OCI-LY7 (cell line): ENCODE measurements at regions not wholly inside any gene's neighbourhood (a gene's known extent, or its start where the extent isn't known, plus 50 kb on each side); places are given as distances from the start of the nearest gene placed in this dataset.

Experiments
- BruUV-seq: library from RNA; stranded (reverse); fragments of 400-500 nt; replicated peaks from 2 replicates; lab custom pipeline; 2021; lab: Mats Ljungman, UMichigan
- CTCF ChIA-PET: fragments of 300-600 bp; sonication (Branson Sonifier 250); formaldehyde crosslinking; loops from one replicate; lab custom pipeline; 2022; ENCODE audit warnings: antibody characterized with exemption; ENCODE audit not compliant: unreplicated experiment; lab: Charles Lee
- POLR2A ChIA-PET: fragments of 300-600 bp; sonication (Branson Sonifier 250); formaldehyde crosslinking; loops from one replicate; lab custom pipeline; 2022; ENCODE audit warnings: antibody characterized with exemption; lab: Charles Lee
- DNase-seq: peaks from one replicate; pipeline ENCODE4 v3.0.0-alpha.2; 2015; ENCODE audit warnings: low spot score
- H2AFZ ChIP-seq: fragments of 200-600 bp; sonication (generic), shearing (Covaris generic); 2 replicates; pipeline ENCODE4 v1.6.1; 2014; ENCODE audit warnings: mild to moderate bottlenecking, antibody characterized with exemption, low read length, moderate library complexity
- H3K27ac ChIP-seq: fragments of 200-600 bp; sonication (generic); 2 replicates; pipeline ENCODE4 v1.5.1; 2014; ENCODE audit warnings: mixed run types, low read depth, mild to moderate bottlenecking, moderate library complexity, low read length, inconsistent platforms; ENCODE audit not compliant: poor library complexity, severe bottlenecking
- H3K36me3 ChIP-seq: fragments of 200-600 bp; sonication (generic); 2 replicates; pipeline ENCODE4 v1.6.1; 2014; ENCODE audit warnings: mild to moderate bottlenecking, antibody characterized with exemption, low read length, moderate library complexity, mixed read lengths; ENCODE audit not compliant: insufficient read depth
- H3K4me1 ChIP-seq: fragments of 200-600 bp; sonication (generic); 2 replicates; pipeline ENCODE4 v1.5.1; 2014; ENCODE audit warnings: mild to moderate bottlenecking, low read length; ENCODE audit not compliant: insufficient read depth, poor library complexity, severe bottlenecking
- H3K4me2 ChIP-seq: fragments of 200-600 bp; sonication (generic); 2 replicates; pipeline ENCODE4 v1.6.1; 2014; ENCODE audit warnings: mild to moderate bottlenecking, low read length
- H3K4me3 ChIP-seq: fragments of 200-600 bp; sonication (generic); 2 replicates; pipeline ENCODE4 v1.5.1; 2014; ENCODE audit warnings: mild to moderate bottlenecking, low read depth, low read length; ENCODE audit not compliant: poor library complexity, severe bottlenecking
- H3K79me2 ChIP-seq: fragments of 200-600 bp; sonication (generic); 2 replicates; pipeline ENCODE4 v1.6.1; 2016; ENCODE audit warnings: low read depth, mild to moderate bottlenecking, low read length, moderate library complexity, mixed read lengths; ENCODE audit not compliant: insufficient read depth
- H3K9me2 ChIP-seq: fragments of 200-600 bp; sonication (generic); 2 replicates; pipeline ENCODE4 v1.6.1; 2016; ENCODE audit warnings: mild to moderate bottlenecking, low read length, mixed read lengths; ENCODE audit not compliant: insufficient read depth
- H3K9me3 ChIP-seq: fragments of 200-600 bp; sonication (generic); 2 replicates; pipeline ENCODE4 v1.6.1; 2014; ENCODE audit warnings: mild to moderate bottlenecking, mixed run types, low read length, mixed read lengths
- H4K20me1 ChIP-seq: fragments of 200-600 bp; sonication (generic); 2 replicates; pipeline ENCODE4 v1.6.1; 2014; ENCODE audit warnings: mild to moderate bottlenecking, antibody characterized with exemption, low read length, moderate library complexity, mixed read lengths; ENCODE audit not compliant: insufficient read depth
- CTCF ChIP-seq: fragments of 200-600 bp; sonication (generic); conservative IDR thresholded peaks from 2 replicates; pipeline ENCODE4 v1.5.1; 2014; ENCODE audit warnings: mild to moderate bottlenecking, antibody characterized with exemption, low read length, moderate library complexity, mixed read lengths
- EZH2phosphoT487 ChIP-seq: fragments of 200-600 bp; sonication (generic); IDR thresholded peaks from 2 replicates; pipeline ENCODE4 v1.6.1; 2018; ENCODE audit warnings: low read depth, borderline replicate concordance, mild to moderate bottlenecking, mixed run types, antibody characterized with exemption, low read length, moderate library complexity, mixed read lengths
- intact Hi-C: fragments of 100-400 bp; cut with micrococcal nuclease; formaldehyde crosslinking; loops from one replicate; pipeline ENCODE4 v1.10.0; 2022; ENCODE audit not compliant: unreplicated experiment

GRCh38 chr7:156017916-156018700 is 205.8 kb upstream of the SHH start:
- Histone ChIP-seq H2AFZ (no peak overlapping the region), H3K4me1 (no peaks in the 10 kb centered on the region), H3K27ac (no peak overlapping the region), H3K9me3 (peaks cover 5% of the 10 kb centered on the region; the same call in 1 of the 2 replicates), H3K4me3 (no peak overlapping the region), H3K4me2 (no peak overlapping the region), H3K9me2 (no peaks in the 10 kb centered on the region), H3K79me2 (no peaks in the 10 kb centered on the region), H4K20me1 (no peaks in the 10 kb centered on the region), H3K36me3 (no peaks in the 10 kb centered on the region)
- BruUV-seq = no TSS peak
- POLR2A ChIA-PET = no interaction called here
- TF ChIP-seq EZH2phosphoT487 (no peak), CTCF (no peak)
- CTCF ChIA-PET = no interaction called here
- intact Hi-C loops = no loop called here
- DNase-seq = no peak

- Histone ChIP-seq H3K4me2 (no peak overlapping the region), H3K4me1 (no peaks in the 10 kb centered on the region), H3K4me3 (no peak overlapping the region), H3K27ac (no peak overlapping the region), H4K20me1 (no peaks in the 10 kb centered on the region), H3K9me2 (no peaks in the 10 kb centered on the region), H2AFZ (no peak overlapping the region), H3K36me3 (no peaks in the 10 kb centered on the region), H3K79me2 (no peaks in the 10 kb centered on the region), H3K9me3 (peaks cover 8% of the 10 kb centered on the region; the same call in 1 of the 2 replicates)
- DNase-seq = no peak
- TF ChIP-seq CTCF = no peak
- ChIA-PET CTCF (no interaction called here), POLR2A (no interaction called here)
- BruUV-seq = no TSS peak
- intact Hi-C loops = no loop called here
Measured at GRCh38 chr7:156017431-156017830, 205.2 kb upstream of the SHH start.

- no TSS peak for BruUV-seq
- TF ChIP-seq EZH2phosphoT487 (no peak), CTCF (no peak)
- Histone ChIP-seq H3K4me2 (no peak overlapping the region), H3K9me2 (no peaks in the 10 kb centered on the region), H4K20me1 (no peaks in the 10 kb centered on the region), H3K4me3 (no peak overlapping the region), H3K9me3 (peaks cover 8% of the 10 kb centered on the region; the same call in 1 of the 2 replicates), H3K27ac (no peak overlapping the region), H2AFZ (no peak overlapping the region), H3K36me3 (no peaks in the 10 kb centered on the region), H3K79me2 (no peaks in the 10 kb centered on the region), H3K4me1 (no peaks in the 10 kb centered on the region)
- DNase-seq = no peak
- intact Hi-C loops = no loop called here
- ChIA-PET CTCF (no interaction called here), POLR2A (no interaction called here)
Measured at GRCh38 chr7:156015237-156016020, 203.2 kb upstream of the SHH start.
